ENCODE measurements at regions not wholly inside any gene's neighbourhood (a gene's known extent, or its start where the extent isn't known, plus 50 kb on each side); places are given as distances from the start of the nearest gene placed in this dataset.

GRCh38 chr6:168804331-168804730 lies 363.3 kb downstream of the SMOC2 start:
- TF ChIP-seq, protein P1, sequence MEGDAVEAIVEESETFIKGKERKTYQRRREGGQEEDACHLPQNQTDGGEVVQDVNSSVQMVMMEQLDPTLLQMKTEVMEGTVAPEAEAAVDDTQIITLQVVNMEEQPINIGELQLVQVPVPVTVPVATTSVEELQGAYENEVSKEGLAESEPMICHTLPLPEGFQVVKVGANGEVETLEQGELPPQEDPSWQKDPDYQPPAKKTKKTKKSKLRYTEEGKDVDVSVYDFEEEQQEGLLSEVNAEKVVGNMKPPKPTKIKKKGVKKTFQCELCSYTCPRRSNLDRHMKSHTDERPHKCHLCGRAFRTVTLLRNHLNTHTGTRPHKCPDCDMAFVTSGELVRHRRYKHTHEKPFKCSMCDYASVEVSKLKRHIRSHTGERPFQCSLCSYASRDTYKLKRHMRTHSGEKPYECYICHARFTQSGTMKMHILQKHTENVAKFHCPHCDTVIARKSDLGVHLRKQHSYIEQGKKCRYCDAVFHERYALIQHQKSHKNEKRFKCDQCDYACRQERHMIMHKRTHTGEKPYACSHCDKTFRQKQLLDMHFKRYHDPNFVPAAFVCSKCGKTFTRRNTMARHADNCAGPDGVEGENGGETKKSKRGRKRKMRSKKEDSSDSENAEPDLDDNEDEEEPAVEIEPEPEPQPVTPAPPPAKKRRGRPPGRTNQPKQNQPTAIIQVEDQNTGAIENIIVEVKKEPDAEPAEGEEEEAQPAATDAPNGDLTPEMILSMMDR (conservative IDR thresholded peaks at IDR 0.05) = no peak
- no peak for TF ChIP-seq ZFX (IDR thresholded peaks at IDR 0.05)
